GM21786 (cell line): ENCODE measurements at regions not wholly inside any gene's neighbourhood (a gene's known extent, or its start where the extent isn't known, plus 50 kb on each side); places are given as distances from the start of the nearest gene placed in this dataset.
"Not testable (repeated sequence)": the region's sequence is repeated elsewhere in the genome, so short reads cannot be mapped to it uniquely, and the experiment has no call there.

Experiments
- ATAC-seq: cut with Tn5 transposase; IDR thresholded peaks from one replicate; pipeline ENCODE4 v1.9.1; 2021; ENCODE audit not compliant: unreplicated experiment

DNA sequence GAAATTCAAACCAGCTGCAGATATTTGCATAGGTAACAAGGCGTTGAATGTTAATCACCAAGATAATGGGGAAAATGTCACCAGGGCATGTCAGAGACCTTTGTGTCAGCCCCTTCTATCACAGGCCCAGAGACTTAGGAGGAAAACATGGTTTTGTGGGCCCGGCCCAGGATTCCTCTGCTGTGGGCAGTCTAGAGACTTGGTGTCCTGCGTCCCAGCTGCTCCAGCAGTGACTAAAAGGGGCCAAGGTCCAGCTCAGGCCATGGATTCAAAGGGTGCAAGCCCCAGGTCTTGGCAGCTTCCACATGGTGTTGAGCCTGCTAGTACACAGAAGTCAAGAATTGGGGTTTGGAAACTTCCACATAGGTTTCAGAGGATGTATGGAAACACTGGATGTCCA, 147.5 kb upstream of the ZWINT start:
- no peak for ATAC-seq

DNA sequence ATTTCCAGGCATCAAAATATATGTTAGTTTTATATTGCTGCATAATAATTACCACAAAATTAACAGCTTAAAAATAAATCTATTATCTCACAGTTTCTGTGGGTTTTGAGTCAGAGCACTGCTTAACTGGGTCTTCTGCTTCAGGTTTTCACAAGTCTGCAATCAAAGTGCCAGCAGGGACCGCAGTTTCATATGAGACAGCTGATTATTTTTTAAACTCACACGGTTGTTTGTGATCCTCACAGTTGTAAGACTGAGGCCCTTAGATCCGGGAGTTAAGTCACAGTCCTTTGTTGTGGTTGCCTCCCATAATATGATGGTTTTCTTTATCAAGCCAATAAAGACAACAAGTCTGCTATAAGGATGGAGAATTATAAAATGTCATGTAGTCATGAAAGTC, 146.0 kb upstream of the ZWINT start:
- no peak for ATAC-seq

DNA sequence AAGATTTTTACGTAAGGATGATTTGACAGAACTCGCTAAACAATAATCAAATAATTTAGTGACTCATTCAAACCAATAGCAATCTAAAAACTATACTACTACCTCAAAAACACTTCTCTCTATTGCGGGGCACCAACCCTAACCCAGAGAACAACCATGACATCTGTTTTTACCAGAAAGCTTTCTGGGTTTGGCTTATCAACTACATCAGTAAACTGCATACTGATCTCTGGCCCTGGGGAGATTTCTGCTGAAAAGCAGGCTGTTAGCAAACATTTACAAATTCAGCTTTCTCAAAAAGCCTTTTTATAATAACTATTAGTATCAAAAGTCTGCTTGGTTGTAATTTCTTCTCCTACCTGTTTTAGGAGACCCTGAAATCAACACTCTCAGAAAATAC, 144.5 kb upstream of the ZWINT start:
- no peak for ATAC-seq

DNA sequence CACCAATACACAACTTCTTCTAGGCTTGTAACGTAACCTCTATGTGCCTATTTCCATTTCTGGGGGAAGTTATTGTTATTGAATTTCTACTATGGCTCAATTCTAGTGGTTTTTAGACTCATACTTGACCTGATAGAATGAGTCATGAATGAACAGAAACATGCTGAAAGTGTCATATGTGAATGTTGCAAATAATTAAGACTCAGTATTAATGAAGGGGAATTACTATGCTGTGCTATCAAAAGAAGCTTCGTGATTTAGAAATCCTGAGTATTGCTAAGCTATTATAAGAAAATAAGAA, 135.1 kb upstream of the ZWINT start:
- ATAC-seq = no peak

DNA sequence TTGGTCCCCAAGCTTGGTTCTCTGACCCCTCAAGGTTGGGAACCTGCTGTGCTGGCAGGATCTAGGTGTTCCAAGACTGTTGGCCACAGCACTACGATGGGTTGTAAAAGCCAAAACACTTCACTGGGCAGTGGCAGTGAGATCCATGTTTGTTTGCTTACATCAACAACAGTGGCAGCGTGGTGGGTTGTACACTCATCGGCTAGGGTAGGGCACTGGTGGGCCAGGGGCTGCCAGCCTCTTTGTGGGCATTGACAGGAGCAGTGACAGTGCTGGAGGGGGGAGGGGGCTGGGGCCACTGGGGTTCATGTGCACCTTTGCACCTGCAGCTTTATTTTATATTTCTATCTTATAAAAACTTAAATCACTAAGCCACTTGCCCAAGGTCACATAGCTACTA, 126.7 kb upstream of the ZWINT start:
- ATAC-seq = no peak

DNA sequence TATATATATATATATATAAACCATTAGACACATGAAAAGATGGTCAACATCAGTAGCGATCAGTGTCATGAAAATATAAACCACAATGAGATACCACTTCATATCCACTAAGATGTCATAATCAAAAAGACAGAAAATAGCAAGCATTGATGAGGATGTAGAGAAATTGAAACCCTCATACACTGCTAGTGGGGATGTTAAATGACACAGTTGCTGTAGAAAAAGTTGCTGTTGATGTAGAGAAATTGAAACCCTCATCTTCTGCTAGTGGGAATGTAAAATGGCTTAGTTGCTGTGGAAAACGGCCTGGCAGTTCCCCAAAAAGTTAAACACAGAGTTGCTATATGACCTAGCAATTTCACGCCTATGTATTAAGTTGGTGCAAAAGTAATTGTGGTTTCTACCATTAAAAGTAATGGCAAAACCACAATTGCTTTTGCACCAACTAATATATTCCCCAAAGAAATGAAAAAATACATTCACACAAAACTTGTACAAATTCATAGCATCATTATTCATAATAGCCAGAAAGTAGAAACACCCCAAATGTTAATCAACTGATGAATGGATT, 120.5 kb upstream of the ZWINT start:
- ATAC-seq = no peak

DNA sequence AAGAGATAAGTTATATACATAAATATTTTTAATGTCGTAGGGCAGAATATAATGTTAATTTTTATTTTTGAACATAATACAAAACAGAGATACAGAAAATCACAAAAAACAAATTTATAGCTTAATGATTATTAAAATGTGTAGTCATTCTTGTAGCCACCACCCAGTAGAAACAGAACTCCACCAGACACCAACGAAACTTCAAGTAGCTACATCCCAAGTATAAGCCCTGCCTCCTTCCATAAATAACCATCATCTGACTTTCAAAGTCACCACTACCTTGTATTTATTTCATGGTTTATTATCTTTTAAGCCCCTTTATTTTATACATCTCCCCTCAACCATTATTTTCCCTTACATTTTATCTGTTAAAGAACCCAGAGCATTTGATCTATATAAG, 111.9 kb upstream of the ZWINT start:
- ATAC-seq = no peak

DNA sequence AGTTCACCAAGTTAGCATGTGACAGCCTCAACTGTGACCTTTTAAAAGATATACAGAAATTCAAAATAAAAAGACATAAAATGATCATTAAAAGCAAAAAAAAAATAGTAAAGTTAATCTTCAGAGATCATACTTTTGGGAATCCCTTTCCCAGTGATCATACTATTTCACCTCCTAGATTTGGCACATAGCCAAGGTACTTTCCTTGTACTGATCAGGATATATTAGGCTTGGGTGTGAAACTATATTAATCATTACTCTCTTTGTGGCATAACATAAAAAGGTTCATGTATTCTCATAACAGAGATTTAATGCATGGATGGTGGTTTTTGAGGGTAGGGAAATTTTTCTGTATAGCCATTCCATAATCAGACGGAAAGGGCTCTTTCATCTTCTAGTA, 109.6 kb upstream of the ZWINT start:
- no peak for ATAC-seq

DNA sequence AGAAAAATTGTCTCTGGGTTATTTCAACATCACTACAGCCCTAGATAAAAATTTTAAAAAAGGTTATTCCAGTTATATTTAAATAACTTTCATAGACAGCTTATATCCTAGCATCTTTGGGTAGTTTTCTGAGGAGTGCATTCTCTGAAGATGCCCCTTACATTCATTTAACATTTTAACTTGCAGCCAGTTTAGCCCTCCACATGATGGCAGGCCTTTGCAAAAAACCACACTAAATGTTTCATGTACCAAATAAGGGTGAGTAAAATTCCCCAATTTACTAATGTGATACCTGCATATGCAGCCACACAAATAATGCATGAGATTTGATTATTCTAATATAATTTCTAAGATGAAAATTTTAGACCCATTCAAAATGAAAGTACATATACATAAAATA, 108.4 kb upstream of the ZWINT start:
- ATAC-seq = no peak

DNA sequence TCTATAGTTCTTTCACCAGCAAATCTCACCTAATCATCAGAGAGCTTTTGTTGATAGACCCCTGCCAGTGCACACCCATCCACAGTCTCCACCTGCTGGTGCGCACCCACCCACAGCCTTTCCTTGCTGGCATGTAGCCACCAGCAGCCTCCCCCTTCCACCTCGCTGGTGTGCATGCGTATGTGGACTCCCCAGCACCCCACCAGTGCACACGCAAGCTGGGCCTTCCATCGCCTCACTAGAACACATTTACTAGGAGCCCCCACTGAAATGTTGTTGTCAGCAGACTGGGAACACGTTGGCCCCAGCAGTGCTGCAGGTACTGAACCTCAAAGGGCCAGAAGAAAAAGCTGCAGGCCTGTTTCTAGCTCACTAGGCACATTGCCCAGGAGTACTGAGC, 104.9 kb upstream of the ZWINT start:
- no peak for ATAC-seq

DNA sequence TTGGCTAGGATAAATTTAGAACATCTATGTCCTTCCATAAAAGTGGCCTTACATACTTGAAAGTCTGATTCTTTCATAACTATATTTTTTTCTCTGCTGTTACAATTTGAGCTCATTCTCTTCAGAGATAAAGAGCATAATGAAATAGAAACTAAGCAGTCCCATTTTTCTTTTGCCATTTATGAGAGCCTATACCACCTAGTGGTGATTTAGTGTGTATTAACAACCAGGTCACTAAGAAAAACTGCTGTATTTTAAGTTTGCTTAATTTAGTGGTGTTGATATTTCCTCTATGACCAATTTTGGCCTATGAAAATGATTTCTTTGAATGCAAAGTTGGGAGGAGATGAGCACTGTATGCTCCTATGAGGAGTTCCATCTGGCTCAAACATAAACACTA, 88.7 kb upstream of the ZWINT start:
- ATAC-seq = no peak

DNA sequence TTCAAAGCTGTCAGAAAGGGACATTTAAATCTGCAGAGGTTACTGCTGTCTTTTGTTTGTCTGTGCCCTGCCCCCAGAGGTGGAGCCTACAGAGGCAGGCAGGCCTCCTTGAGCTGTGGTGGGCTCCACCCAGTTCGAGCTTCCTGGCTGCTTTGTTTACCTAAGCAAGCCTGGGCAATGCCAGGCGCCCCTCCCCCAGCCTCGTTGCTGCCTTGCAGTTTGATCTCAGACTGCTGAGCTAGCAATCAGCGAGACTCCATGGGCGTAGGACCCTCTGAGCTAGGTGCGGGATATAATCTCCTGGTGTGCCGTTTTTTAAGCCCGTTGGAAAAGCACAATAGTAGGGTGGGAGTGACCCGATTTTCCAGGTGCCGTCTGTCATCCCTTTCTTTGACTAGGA, 86.6 kb upstream of the ZWINT start:
- ATAC-seq = not testable (repeated sequence)

DNA sequence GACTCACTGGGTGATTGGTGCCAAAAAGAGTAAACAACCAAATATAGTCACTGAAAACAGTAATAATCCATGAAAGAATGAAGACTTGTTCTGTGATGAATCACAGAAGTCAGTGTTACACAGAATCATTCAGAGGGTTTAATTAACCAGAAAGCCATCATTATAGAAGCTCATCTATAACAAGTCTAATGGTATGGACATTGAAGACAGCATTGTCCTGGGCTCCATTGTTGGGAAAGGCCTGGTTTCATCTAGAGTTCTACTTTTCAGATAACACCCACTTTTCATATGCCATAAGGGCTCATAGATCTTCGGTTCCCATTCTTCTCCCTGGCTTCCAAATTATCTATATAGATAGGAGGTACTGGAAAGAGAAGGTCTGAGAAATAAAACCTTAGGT, 80.3 kb upstream of the ZWINT start:
- ATAC-seq = not testable (repeated sequence)
